CD4-positive, alpha-beta T cell treated with Interleukin-17A for 4 hours (primary cell): ENCODE measurements at regions not wholly inside any gene's neighbourhood (a gene's known extent, or its start where the extent isn't known, plus 50 kb on each side); places are given as distances from the start of the nearest gene placed in this dataset.
"Not testable (repeated sequence)": the region's sequence is repeated elsewhere in the genome, so short reads cannot be mapped to it uniquely, and the experiment has no call there.

Experiments used
- DNase-seq: peaks from one replicate; pipeline ENCODE4 v3.0.0-alpha.2; 2020; ENCODE audit warnings: mixed read lengths

DNA sequence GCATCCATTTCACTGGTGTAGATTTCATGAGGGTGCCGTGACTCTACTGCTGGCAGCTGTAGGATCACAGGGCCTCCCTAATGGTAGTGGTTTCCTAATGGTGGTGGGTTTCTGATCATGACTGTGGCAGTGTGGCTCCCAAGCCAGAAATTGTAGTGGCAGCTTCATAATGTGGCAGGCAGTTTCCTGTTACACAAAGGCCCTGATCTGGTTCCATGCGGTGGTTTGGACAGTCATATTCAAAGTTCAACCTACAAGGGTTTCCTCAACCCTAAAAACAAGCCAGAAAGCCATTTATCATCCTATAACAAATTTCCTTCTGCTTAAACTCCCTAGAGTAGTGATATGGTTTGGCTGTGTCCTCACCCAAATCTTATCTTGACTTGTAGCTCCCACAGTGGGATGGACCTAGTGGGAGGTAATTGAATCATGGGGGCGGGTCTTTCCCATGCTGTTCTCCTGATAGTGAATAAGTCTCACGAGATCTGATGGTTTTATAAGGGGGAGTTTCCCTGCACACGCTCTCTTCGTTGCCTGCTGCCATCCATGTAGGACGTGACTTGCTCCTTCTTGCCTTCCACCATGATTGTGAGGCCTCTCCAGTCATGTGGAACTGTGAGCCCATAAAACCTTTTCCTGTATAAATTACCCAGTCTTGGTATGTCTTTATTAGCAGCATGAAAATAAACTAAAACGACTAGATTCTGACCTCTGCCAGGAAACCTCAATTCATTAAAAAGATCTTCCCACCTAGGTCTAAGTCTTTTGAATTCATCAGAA is 257.1 kb downstream of the EFCAB11 start:
- no peak for DNase-seq

- no peak for DNase-seq
Observed at GRCh38 chr14:89695846-89696245, 258.7 kb downstream of the EFCAB11 start.

GRCh38 chr14:89690139-89690538 is 264.4 kb downstream of the EFCAB11 start:
- DNase-seq: no peak

GRCh38 chr14:89689711-89690110 is 264.8 kb downstream of the EFCAB11 start:
- not testable (repeated sequence) for DNase-seq

GRCh38 chr14:89688507-89689211 is 265.9 kb downstream of the EFCAB11 start:
- no peak for DNase-seq

- DNase-seq: not testable (repeated sequence)
Observed at GRCh38 chr14:89687129-89687528, 267.4 kb downstream of the EFCAB11 start.

- DNase-seq: no peak
Observed at GRCh38 chr14:89684139-89684538, 267.1 kb upstream of the FOXN3 start.

DNA sequence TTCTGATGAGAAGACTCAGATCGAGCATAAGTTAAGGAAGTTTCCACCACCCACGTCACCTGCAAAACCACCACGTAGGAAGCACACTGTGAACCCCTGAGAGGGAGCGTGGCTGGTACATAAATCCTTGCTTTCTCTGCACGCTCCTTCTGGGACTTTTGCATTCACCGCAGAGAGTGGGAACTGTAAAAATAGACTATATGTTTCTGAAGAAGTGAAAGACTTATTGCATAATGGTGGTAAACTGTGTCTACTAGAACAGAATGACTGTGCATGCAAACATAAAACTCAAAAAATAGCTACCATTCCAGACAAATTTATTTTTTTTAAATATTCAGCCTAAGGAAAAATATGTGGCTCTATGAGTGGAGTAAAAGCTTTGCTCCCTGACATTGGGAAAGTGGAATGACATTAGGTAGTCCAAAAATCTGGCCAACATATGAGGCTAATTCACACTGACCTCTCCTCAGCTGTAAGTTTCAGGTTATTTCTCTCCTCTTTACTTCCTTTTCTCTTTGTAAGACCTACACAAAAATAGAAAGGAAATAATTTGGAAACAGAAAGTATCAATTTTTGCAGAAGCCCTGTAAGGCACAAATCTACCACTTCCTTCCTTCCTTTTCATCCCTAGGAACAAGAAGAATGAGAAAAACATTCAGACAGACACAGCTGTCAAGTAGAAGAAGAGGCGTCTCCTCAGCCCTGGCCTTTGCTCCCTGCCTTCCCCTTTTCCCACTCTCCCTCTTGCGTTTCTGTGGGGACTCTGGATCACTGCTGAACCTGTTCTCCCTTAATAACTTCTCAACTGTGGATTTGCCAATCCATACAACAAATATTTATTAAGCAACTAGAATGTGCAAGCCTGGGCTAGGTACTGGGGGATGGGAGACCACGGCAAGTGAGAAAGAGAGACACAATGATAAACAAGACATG is 264.3 kb upstream of the FOXN3 start:
- peak; percentile 50 for DNase-seq

DNA sequence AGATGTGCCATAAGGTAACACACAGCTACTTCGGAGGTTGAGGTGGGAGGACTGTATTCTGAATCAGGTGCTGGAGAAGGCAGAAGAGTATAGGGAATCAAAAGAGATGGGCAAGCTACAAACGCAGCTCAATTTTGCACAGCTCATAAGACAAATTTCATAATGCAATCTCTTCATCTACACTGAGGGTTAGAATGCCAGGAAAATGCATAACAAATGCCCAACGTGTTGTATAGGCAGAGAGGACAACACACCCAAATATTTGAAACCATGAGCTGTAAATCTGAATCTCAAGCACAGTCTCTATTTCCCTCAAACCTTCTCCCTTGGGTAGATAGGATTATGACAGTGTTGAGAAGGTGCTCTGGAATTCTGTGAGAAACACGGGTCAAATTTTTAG is 263.1 kb upstream of the FOXN3 start:
- DNase-seq: no peak

DNA sequence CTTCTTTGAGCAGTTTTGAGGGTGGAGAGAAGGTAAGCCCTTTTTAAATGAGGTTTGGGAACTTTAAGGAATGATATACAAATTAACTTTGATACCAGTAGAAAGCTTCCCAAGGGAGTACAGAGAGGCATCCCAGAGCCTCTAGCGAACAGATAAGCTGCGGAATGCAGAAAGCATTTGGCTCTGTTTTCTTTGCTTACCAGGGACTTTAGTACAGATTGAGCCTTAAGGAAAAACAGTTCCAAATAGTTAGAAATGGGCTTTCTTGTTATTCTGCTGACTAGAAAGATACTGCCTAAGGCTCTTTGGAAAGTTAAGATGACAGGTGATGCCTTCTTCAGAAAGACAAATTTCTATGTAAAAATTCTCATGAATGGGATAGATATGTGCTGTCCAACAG is 261.7 kb upstream of the FOXN3 start:
- DNase-seq: no peak

GRCh38 chr14:89675590-89675989 is 258.6 kb upstream of the FOXN3 start:
- no peak for DNase-seq

DNA sequence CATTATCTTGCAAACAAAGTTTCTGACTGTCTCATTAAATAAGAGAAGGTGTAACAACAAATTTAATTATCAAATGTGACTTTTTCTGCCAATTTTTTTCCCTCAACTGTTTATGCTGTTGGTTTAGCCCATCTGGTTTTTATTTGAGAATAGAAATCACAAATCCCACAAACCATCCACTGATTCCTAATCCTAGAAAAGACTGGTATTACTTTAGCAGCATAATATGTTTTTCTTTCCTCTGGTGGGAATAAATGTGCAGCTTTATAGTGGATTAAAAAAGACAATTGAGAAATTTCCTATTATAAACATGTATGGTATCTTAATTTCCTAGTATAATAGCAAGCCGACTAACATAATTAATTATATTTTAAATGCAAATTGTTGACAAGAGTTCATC is 257.9 kb upstream of the FOXN3 start:
- no peak for DNase-seq

DNA sequence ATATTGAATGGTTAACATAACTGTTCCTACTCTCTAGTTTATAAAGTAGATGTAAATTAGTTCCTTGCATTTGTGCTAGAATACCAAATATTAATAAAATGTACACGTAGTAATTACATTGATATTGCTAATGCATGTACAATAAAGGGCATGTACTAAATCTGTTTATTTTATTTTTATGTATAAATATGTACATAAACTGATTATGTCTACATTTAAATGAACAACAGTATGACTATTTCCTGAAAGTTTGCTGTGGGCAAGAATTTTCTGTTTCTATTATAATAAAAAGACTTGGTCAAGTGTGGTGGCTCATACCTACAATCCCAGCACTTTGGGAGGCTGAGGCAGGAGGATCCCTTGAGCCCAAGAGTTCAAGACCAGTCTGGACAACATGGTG is 257.2 kb upstream of the FOXN3 start:
- no peak for DNase-seq

GRCh38 chr14:89673512-89674225 is 256.6 kb upstream of the FOXN3 start:
- DNase-seq: peak; percentile 52

- DNase-seq: peak; percentile 12
Observed at GRCh38 chr14:89672636-89673511, 255.8 kb upstream of the FOXN3 start.

GRCh38 chr14:89669193-89669592 is 252.2 kb upstream of the FOXN3 start:
- peak; percentile 11 for DNase-seq

GRCh38 chr14:89667983-89668382 is 250.9 kb upstream of the FOXN3 start:
- DNase-seq: no peak

DNA sequence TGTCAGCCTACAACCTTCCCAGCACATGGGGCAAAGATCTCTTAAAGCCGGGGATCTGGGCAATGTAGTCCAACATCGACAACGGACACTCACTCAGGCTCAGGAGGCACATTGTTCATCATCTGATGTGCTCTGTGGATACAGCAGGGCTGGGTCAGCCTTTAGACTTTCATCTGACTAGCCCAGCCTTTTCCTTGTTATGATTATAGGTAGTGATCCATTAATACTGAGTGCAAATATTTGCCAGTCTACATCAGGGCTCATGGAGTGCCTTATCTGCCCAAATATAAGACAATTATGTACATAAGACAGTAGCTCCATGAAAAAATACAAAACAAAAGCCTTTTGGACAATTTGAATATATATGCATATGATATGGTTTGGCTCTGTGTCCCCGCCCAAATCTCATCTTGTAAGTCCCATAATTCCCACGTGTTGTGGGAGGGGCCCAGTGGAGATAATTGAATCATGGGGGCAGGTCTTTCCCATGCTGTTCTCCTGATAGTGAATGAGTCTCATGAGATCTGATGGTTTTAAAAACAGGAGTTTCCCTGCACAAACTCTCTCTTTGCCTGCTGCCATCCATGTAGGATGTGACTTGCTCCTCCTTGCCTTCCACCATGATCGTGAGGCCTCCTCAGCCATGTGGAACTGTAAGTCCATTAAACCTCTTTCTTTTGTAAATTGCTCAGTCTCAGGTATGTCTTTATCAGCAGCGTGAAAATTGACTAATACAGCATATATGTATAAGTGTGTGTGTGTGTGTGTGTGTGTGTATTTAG is 248.5 kb upstream of the FOXN3 start:
- DNase-seq: not testable (repeated sequence)

GRCh38 chr14:89661392-89661791 is 244.4 kb upstream of the FOXN3 start:
- DNase-seq: no peak

DNA sequence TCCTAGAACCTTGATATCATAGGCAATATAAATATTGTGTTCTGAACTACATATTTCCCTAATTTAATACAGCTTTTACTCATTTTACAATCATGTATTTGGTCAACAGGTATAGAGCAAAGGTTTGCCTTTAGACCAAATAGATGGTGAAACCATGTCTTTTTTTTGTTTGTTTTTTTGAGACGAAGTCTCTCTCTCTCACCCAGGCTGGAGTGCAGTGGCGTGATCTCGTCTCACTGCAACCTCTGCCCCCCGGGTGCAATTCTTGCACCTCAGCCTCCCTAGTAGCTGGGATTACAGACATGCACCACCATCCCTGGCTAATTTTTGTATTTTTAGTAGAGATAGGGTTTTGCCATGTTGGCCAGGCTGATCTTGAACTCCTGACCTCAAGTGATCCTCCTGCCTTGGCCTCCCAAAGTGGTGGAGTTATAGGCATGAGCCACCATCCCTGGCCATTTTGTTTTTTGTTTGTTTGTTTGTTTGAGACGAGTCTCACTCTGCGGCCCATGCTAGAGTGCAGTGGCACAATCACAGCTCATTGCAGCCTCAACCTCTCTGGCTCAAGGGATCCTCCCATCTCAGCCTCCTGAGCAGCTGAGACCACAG is 243.7 kb upstream of the FOXN3 start:
- not testable (repeated sequence) for DNase-seq
